HCT116 (cell line): ENCODE measurements at regions not wholly inside any gene's neighbourhood (a gene's known extent, or its start where the extent isn't known, plus 50 kb on each side); places are given as distances from the start of the nearest gene placed in this dataset.

Experiments
- ATAC-seq: fragments of 200-7000 bp; cut with Tn5 transposase; 2 replicates; pipeline ENCODE4 v1.9.1; 2020; ENCODE audit warnings: mild to moderate bottlenecking, moderate library complexity
- BruUV-seq: library from RNA; stranded (reverse); fragments of 400-500 nt; replicated peaks from 2 replicates; lab custom pipeline; 2021; lab: Mats Ljungman, UMichigan
- CTCF ChIA-PET: fragments of 300-600 bp; sonication (Branson Sonifier 250); formaldehyde crosslinking; loops from one replicate; lab custom pipeline; 2021; ENCODE audit warnings: antibody characterized with exemption; lab: Charles Lee
- POLR2A ChIA-PET: fragments of 300-600, 350-600 bp; sonication (Branson Sonifier 250); formaldehyde crosslinking; loops from one replicate; lab custom pipeline; 2021; ENCODE audit warnings: antibody characterized with exemption; lab: Charles Lee
- RAD21 ChIA-PET, 2 experiments: fragments of 300-600 bp; sonication (Branson Sonifier 250); formaldehyde crosslinking; loops; one replicate each; lab custom pipeline; 2023; ENCODE audit warnings: low total read pairs in 2 of 2; ENCODE audit not compliant: uncharacterized antibody in 2 of 2, unreplicated experiment in 2 of 2, low non-redundant PET in 1 of 2; lab: Charles Lee
- DNase-seq: peaks from one replicate; pipeline ENCODE4 v3.0.0-alpha.2; 2010; ENCODE audit warnings: low read depth, low spot score
- H2AFZ ChIP-seq: fragments of 200-600 bp; shearing (Covaris generic), sonication (generic); 2 replicates; pipeline ENCODE4 v1.6.1; 2017; ENCODE audit warnings: low read depth, mixed run types, mixed read lengths, antibody characterized with exemption, low read length; ENCODE audit not compliant: poor library complexity, severe bottlenecking
- H3K27ac ChIP-seq: 2 replicates; pipeline ENCODE4 v1.5.1; 2012; ENCODE audit warnings: low read depth, low read length
- H3K27me3 ChIP-seq: fragments of 200-600 bp; sonication (generic); 2 replicates; pipeline ENCODE4 v1.6.1; 2016; ENCODE audit warnings: mixed run types, low read length, mixed read lengths; ENCODE audit not compliant: insufficient read depth
- H3K36me3 ChIP-seq, 2 experiments: fragments of 200-500 bp in 1 of 2; fragments of 200-600 bp in 1 of 2; sonication (Bioruptor generic) in 1 of 2; sonication (generic) in 1 of 2; 2 replicates each; pipeline versions ENCODE4 v1.5.1 to v1.6.1; 2014 to 2016; ENCODE audit warnings: low read length in 2 of 2, inconsistent platforms in 1 of 2, mixed read lengths in 1 of 2, mixed run types in 1 of 2; ENCODE audit not compliant: insufficient read depth in 2 of 2, control insufficient read depth in 1 of 2
- H3K4me1 ChIP-seq, 2 experiments: fragments of 200-600 bp in 1 of 2; sonication (generic) in 1 of 2; 2 replicates each; pipeline versions ENCODE4 v1.5.1 to v1.6.1; 2012 to 2017; ENCODE audit warnings: low read length in 2 of 2, inconsistent platforms in 1 of 2, mild to moderate bottlenecking in 1 of 2, mixed read lengths in 1 of 2, mixed run types in 1 of 2, moderate library complexity in 1 of 2; ENCODE audit not compliant: insufficient read depth in 2 of 2, control insufficient read depth in 1 of 2
- H3K4me2 ChIP-seq: fragments of 200-600 bp; sonication (generic); 2 replicates; pipeline ENCODE4 v1.6.1; 2017; ENCODE audit warnings: mixed run types, low read length, mixed read lengths
- H3K4me3 ChIP-seq, 2 experiments: fragments of 200-600 bp in 1 of 2; sonication (generic) in 1 of 2; replicated peaks in 1 of 2; 2 replicates each; pipeline ENCODE4 v1.5.1; 2011 to 2016; ENCODE audit warnings: low read length in 2 of 2, control low read depth in 1 of 2, low read depth in 1 of 2, mild to moderate bottlenecking in 1 of 2, mixed read lengths in 1 of 2, mixed run types in 1 of 2
- H3K79me2 ChIP-seq: fragments of 200-600 bp; sonication (generic); 2 replicates; pipeline ENCODE4 v1.6.1; 2017; ENCODE audit warnings: mild to moderate bottlenecking, mixed run types, low read length, moderate library complexity, mixed read lengths; ENCODE audit not compliant: insufficient read depth
- H3K9ac ChIP-seq: fragments of 200-600 bp; sonication (generic); 2 replicates; pipeline ENCODE4 v1.6.1; 2016; ENCODE audit warnings: low read length, mixed read lengths
- H3K9me2 ChIP-seq: fragments of 200-600 bp; sonication (generic), shearing (Covaris generic); 2 replicates; pipeline ENCODE4 v1.6.1; 2017; ENCODE audit warnings: mixed run types, mild to moderate bottlenecking, moderate library complexity; ENCODE audit not compliant: insufficient read depth
- H3K9me3 ChIP-seq, 2 experiments: fragments of 200-500 bp in 1 of 2; fragments of 200-600 bp in 1 of 2; sonication (Bioruptor generic) in 1 of 2; sonication (generic) in 1 of 2; 2 replicates each; pipeline ENCODE4 v1.6.1; 2014 to 2017; ENCODE audit warnings: low read length in 2 of 2, mixed read lengths in 2 of 2, inconsistent platforms in 1 of 2, low read depth in 1 of 2, mild to moderate bottlenecking in 1 of 2, mixed run types in 1 of 2, moderate library complexity in 1 of 2; ENCODE audit not compliant: control insufficient read depth in 1 of 2, insufficient read depth in 1 of 2
- H4K20me1 ChIP-seq: fragments of 200-600 bp; sonication (generic), shearing (Covaris generic); 2 replicates; pipeline ENCODE4 v1.6.1; 2017; ENCODE audit warnings: mixed run types, mild to moderate bottlenecking, moderate library complexity; ENCODE audit not compliant: insufficient read depth
- ATF3 ChIP-seq: IDR thresholded peaks from 2 replicates; pipeline ENCODE4 v1.6.1; 2012
- CBX3 ChIP-seq: IDR thresholded peaks from 2 replicates; pipeline ENCODE4 v1.6.1; 2012; ENCODE audit warnings: low read depth
- CTCF ChIP-seq, 3 experiments: fragments of 200-600 bp in 1 of 3; sonication (generic) in 1 of 3; IDR thresholded peaks in 2 of 3; conservative IDR thresholded peaks in 1 of 3; 2 replicates each; pipeline ENCODE4 v1.5.1; 2012 to 2017; ENCODE audit warnings: low read depth in 2 of 3, low read length in 2 of 3, antibody characterized with exemption in 1 of 3, borderline replicate concordance in 1 of 3, control low read depth in 1 of 3, mild to moderate bottlenecking in 1 of 3, mixed read lengths in 1 of 3, mixed run types in 1 of 3, moderate library complexity in 1 of 3; ENCODE audit not compliant: insufficient read depth in 1 of 3
- EGR1 ChIP-seq: IDR thresholded peaks from 2 replicates; pipeline ENCODE4 v1.6.1; 2012; ENCODE audit warnings: low read depth
- EZH2phosphoT487 ChIP-seq: fragments of 200-600 bp; IDR thresholded peaks from 2 replicates; pipeline ENCODE4 v1.6.1; 2018; ENCODE audit warnings: antibody characterized with exemption, borderline replicate concordance
- FOSL1 ChIP-seq: IDR thresholded peaks from 2 replicates; pipeline ENCODE4 v1.6.1; 2012; ENCODE audit warnings: low read depth
- JUND ChIP-seq: IDR thresholded peaks from 2 replicates; pipeline ENCODE4 v1.6.1; 2012
- MAX ChIP-seq: IDR thresholded peaks from 2 replicates; pipeline ENCODE4 v1.6.1; 2012
- POLR2A ChIP-seq: IDR thresholded peaks from 2 replicates; pipeline ENCODE4 v1.7.0; 2011; ENCODE audit warnings: borderline replicate concordance; ENCODE audit not compliant: insufficient read depth, insufficient read length; ENCODE audit errors: extremely low read depth
- POLR2AphosphoS5 ChIP-seq: IDR thresholded peaks from 2 replicates; pipeline ENCODE4 v1.6.1; 2011; ENCODE audit warnings: mild to moderate bottlenecking, low read depth, low read length, moderate library complexity
- REST ChIP-seq: IDR thresholded peaks from 2 replicates; pipeline ENCODE4 v1.6.1; 2012; ENCODE audit warnings: low read depth
- SIN3A ChIP-seq: IDR thresholded peaks from 2 replicates; pipeline ENCODE4 v1.6.1; 2012; ENCODE audit warnings: low read depth
- SP1 ChIP-seq: IDR thresholded peaks from 2 replicates; pipeline ENCODE4 v1.6.1; 2012; ENCODE audit warnings: low read depth
- SRF ChIP-seq: IDR thresholded peaks from 2 replicates; pipeline ENCODE4 v1.6.1; 2012; ENCODE audit warnings: low read depth
- TCF7L2 ChIP-seq: IDR thresholded peaks from 2 replicates; pipeline ENCODE4 v1.7.0; 2011; ENCODE audit warnings: borderline replicate concordance, inconsistent platforms; ENCODE audit not compliant: insufficient read depth, insufficient read length; ENCODE audit errors: extremely low read depth
- YY1 ChIP-seq: IDR thresholded peaks from 2 replicates; pipeline ENCODE4 v1.6.1; 2011; ENCODE audit warnings: low read length, low read depth, moderate library complexity, mild to moderate bottlenecking; ENCODE audit not compliant: insufficient replicate concordance; ENCODE audit errors: extremely low read depth
- ZBTB33 ChIP-seq: IDR thresholded peaks from 2 replicates; pipeline ENCODE4 v1.6.1; 2011; ENCODE audit warnings: mild to moderate bottlenecking, low read length, moderate library complexity; ENCODE audit not compliant: insufficient replicate concordance; ENCODE audit errors: extremely low read depth
- ZFX ChIP-seq: fragments of 450-650 bp; IDR thresholded peaks from 2 replicates; pipeline ENCODE4 v1.6.1; 2017
- ZNF274 ChIP-seq: fragments of 200-500 bp; sonication (Bioruptor generic); IDR thresholded peaks from 2 replicates; pipeline ENCODE4 v1.6.1; 2014; ENCODE audit warnings: mild to moderate bottlenecking, low read depth, low read length, inconsistent platforms
- intact Hi-C: fragments of 100-400 bp; cut with micrococcal nuclease; formaldehyde crosslinking; loops from 2 replicates; pipeline ENCODE4 v1.10.0; 2022

GRCh38 chr1:84758476-84758875 lies 68.2 kb upstream of the SSX2IP start:
- ChIA-PET RAD21 (no interaction called here), CTCF (interaction anchor here (1.0 to 2.3 kb wide), 6 partner anchors 24 to 617 kb away, joined by 3 to 9 read pairs (median 4); partner anchors contain the start of gene SPATA1), POLR2A (no interaction called here)
- no peaks in the 10 kb centered on the region for H3K9me2 ChIP-seq
- H3K9me3 ChIP-seq: no peaks in the 10 kb centered on the region
- BruUV-seq: no TSS peak
- no peaks in the 10 kb centered on the region for H3K79me2 ChIP-seq
- H3K4me1 ChIP-seq: no peaks in the 10 kb centered on the region
- H3K9ac ChIP-seq: no peak overlapping the region
- no peak overlapping the region for H3K27ac ChIP-seq
- H4K20me1 ChIP-seq: no peaks in the 10 kb centered on the region
- no peak overlapping the region for H3K4me3 ChIP-seq
- no peaks in the 10 kb centered on the region for H3K27me3 ChIP-seq
- no peak for DNase-seq
- H3K36me3 ChIP-seq: no peaks in the 10 kb centered on the region
- TF ChIP-seq FOSL1 (no peak), POLR2AphosphoS5 (no peak), YY1 (no peak), JUND (no peak), ZBTB33 (no peak), MAX (no peak), TCF7L2 (no peak), CTCF (IDR thresholded peaks at IDR 0.05 in 2 of 3, conservative IDR thresholded peaks at IDR 0.05 in 1 of 3; ENCODE audit: borderline replicate concordance in 1 of 3, insufficient read depth in 1 of 3, low read depth in 2 of 3, low read length in 2 of 3) (no peak), SRF (no peak), SP1 (no peak), CBX3 (no peak), REST (no peak), EGR1 (no peak), ATF3 (no peak), ZFX (no peak), EZH2phosphoT487 (no peak), ZNF274 (no peak), POLR2A (no peak), SIN3A (no peak)
- ATAC-seq: no peak
- intact Hi-C loops: loop anchor here (5.0 to 10.0 kb wide), 2 partner anchors 631 to 824 kb away; no protein-coding TSS in a partner anchor
- no peak overlapping the region for H3K4me2 ChIP-seq
- no peak overlapping the region for H2AFZ ChIP-seq
